SJSA1 (cell line): ENCODE measurements at regions not wholly inside any gene's neighbourhood (a gene's known extent, or its start where the extent isn't known, plus 50 kb on each side); places are given as distances from the start of the nearest gene placed in this dataset.

ENCODE experiments used
- DNase-seq, 2 experiments: peaks; one replicate each; pipeline ENCODE4 v3.0.0-alpha.2; 2015 to 2020; ENCODE audit warnings: low spot score in 2 of 2, low read depth in 1 of 2
- H3K27ac ChIP-seq: fragments of 250-450 bp; sonication (Bioruptor Pico); 2 replicates; pipeline ENCODE4 v1.5.1; 2020; ENCODE audit warnings: mild to moderate bottlenecking, moderate library complexity
- H3K27me3 ChIP-seq: fragments of 250-450 bp; sonication (Bioruptor Pico); replicated peaks from 2 replicates; pipeline ENCODE4 v1.5.1; 2020; ENCODE audit warnings: mild to moderate bottlenecking, moderate library complexity
- H3K36me3 ChIP-seq: fragments of 250-450 bp; sonication (Bioruptor Pico); 2 replicates; pipeline ENCODE4 v1.5.1; 2020; ENCODE audit warnings: mild to moderate bottlenecking
- H3K4me1 ChIP-seq: fragments of 250-450 bp; sonication (Bioruptor Pico); replicated peaks from 2 replicates; pipeline ENCODE4 v1.6.1; 2021; ENCODE audit warnings: mild to moderate bottlenecking
- H3K4me3 ChIP-seq: fragments of 250-450 bp; sonication (Bioruptor Pico); 2 replicates; pipeline ENCODE4 v1.5.1; 2020; ENCODE audit warnings: mild to moderate bottlenecking
- H3K9me3 ChIP-seq: fragments of 250-450 bp; sonication (Bioruptor Pico); replicated peaks from 2 replicates; pipeline ENCODE4 v1.5.1; 2020; ENCODE audit warnings: mild to moderate bottlenecking

DNA sequence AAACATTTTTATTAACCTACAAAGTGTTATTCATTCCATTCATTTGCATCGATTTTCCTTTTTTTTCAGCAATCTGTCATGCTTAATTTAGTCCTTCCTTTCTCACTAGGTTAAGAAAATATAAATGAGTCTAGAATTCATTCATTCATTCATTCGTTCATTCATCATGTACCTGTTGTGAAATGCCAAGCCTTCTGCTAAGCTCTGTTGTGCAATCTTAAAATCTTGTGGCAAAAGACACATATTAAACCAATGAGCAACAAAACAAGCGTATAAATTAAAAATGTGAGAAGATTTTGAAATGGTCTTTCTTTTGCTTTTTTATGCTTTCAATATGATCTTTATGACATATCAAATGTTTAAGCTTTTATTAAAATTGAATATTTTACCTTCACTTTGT lies 88.6 kb upstream of the MAD2L1 start:
- no peak overlapping the region for H3K4me3 ChIP-seq
- DNase-seq, result no peak
- H3K27me3 ChIP-seq, result no peaks in the 10 kb centered on the region
- no peaks in the 10 kb centered on the region for H3K4me1 ChIP-seq
- no peak overlapping the region for H3K27ac ChIP-seq
- H3K9me3 ChIP-seq, result no peaks in the 10 kb centered on the region
- no peaks in the 10 kb centered on the region for H3K36me3 ChIP-seq

DNA sequence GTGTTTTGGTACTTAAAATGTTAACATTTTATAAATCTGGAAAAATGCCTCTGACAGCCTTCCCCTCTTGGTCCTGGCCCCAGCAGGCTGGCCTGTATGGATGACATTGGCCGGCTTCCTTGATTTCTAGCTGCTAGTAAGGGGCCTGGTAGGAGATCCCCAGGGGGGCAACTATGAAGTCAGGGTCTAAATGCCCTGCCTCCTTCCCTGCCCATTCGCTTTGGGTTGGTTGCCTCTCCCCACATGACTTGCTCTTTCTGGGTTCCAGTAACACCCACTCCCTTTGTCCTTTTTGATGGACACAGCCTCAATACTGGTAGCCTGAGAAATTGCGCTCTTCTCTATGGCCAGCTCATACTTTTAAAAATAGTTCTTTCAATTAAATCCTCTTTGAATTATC lies 78.0 kb upstream of the MAD2L1 start:
- H3K27me3 ChIP-seq, result no peaks in the 10 kb centered on the region
- no peaks in the 10 kb centered on the region for H3K36me3 ChIP-seq
- no peaks in the 10 kb centered on the region for H3K9me3 ChIP-seq
- DNase-seq, result no peak
- H3K27ac ChIP-seq, result no peak overlapping the region
- H3K4me1 ChIP-seq, result no peaks in the 10 kb centered on the region
- H3K4me3 ChIP-seq, result no peak overlapping the region

DNA sequence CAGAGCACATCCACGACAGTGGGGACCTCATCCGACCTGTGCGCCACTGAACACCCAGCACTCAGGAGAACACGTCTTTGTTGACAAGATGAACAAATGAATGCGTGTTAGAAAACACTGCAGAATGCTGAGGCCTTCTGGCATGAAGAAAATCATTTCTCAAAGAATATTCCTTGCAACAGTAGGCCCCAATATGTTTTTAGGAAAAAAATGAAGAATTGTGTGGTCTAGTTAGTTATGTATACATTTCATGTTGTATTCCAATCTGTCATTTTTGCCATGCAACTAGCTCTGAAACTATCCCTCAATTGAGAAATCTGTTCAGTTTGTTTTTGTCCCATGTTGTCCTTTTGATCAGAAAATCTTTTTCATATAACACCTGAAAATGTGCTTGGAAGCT lies 77.4 kb upstream of the MAD2L1 start:
- Histone ChIP-seq H3K27me3 (no peaks in the 10 kb centered on the region), H3K27ac (no peak overlapping the region), H3K4me3 (no peak overlapping the region), H3K36me3 (no peaks in the 10 kb centered on the region), H3K9me3 (no peaks in the 10 kb centered on the region), H3K4me1 (no peaks in the 10 kb centered on the region)
- DNase-seq, result no peak

DNA sequence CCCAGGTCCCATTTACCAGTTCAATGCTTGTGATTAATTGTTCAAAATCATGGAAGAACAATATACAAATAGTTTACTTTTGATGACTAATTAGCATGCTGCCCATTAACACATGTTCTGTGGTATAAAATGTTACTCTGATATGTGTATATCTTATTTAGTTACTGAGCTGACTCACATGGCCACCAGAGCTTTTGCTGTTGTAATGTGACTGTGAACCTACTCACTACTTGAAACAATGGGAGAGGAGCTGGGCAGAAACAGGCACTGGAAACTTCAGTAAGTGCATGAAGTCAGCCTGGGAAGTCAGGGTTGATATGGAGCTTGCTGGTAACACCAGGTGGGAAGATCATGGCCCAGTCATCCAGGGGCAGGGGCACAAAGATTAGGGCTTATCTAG lies 72.7 kb upstream of the MAD2L1 start:
- H3K9me3 ChIP-seq, result no peaks in the 10 kb centered on the region
- DNase-seq, result no peak

GRCh38 chr4:120132935-120133334 lies 66.3 kb upstream of the MAD2L1 start:
- no peaks in the 10 kb centered on the region for H3K9me3 ChIP-seq
- H3K27ac ChIP-seq, result no peak overlapping the region
- H3K4me3 ChIP-seq, result no peak overlapping the region
- DNase-seq, result no peak
- H3K4me1 ChIP-seq, result no peaks in the 10 kb centered on the region
- no peaks in the 10 kb centered on the region for H3K27me3 ChIP-seq
- H3K36me3 ChIP-seq, result no peaks in the 10 kb centered on the region

More for the DNA sequence above, 72.7 kb upstream of the MAD2L1 start:
- Histone ChIP-seq H3K4me1 (no peaks in the 10 kb centered on the region), H3K27me3 (no peaks in the 10 kb centered on the region), H3K27ac (no peak overlapping the region), H3K4me3 (no peak overlapping the region), H3K36me3 (no peaks in the 10 kb centered on the region)

DNA sequence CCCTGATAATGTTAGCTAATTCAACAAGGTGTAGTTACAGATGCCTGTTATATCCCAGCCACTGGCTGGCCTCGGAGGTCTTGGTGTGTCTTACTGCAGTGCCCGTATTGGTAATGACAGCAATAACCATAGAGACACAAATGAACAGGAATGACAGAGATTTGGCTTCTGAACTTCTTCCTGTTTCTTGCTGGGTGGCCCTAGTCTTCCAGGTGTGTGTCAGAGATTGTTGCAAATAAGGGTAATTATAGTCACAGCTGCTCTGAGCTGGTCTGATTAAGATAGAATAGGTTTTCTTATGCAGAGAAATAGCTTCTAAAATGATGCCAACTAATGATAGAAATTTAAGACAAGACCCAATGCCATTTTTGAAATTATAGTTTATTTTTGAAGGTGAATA lies 64.1 kb upstream of the MAD2L1 start:
- no peak for DNase-seq
- Histone ChIP-seq H3K4me1 (no peaks in the 10 kb centered on the region), H3K27me3 (no peaks in the 10 kb centered on the region), H3K9me3 (no peaks in the 10 kb centered on the region), H3K27ac (no peak overlapping the region), H3K4me3 (no peak overlapping the region), H3K36me3 (no peaks in the 10 kb centered on the region)
